Gastrocnemius medialis (tissue), 4 donors: ENCODE measurements at regions not wholly inside any gene's neighbourhood (a gene's known extent, or its start where the extent isn't known, plus 50 kb on each side); places are given as distances from the start of the nearest gene placed in this dataset.

Experiments used
- ATAC-seq, 2 donors: fragments of 150-250 bp; one replicate each; pipeline ENCODE4 v1.9.1; 2016
- DNase-seq, 2 donors: peaks; one replicate each; pipeline ENCODE4 v3.0.0-alpha.2; 2019
- H3K27ac ChIP-seq, 4 donors: fragments of 200-600 bp; sonication (generic); 1 replicate in 1 of 4; 2 replicates in 3 of 4; pipeline ENCODE4 v1.5.1; 2016 to 2018; ENCODE audit warnings: mild to moderate bottlenecking in 2 of 4, moderate library complexity in 1 of 4
- H3K27me3 ChIP-seq, 3 donors: fragments of 200-600 bp; sonication (generic) in 2 of 3; 1 replicate in 1 of 3; 2 replicates in 2 of 3; pipeline versions ENCODE4 v1.5.1 to v1.6.0; 2016 to 2019; ENCODE audit warnings: mild to moderate bottlenecking in 1 of 3, moderate library complexity in 1 of 3
- H3K36me3 ChIP-seq, 2 donors: fragments of 200-600 bp; sonication (generic) in 1 of 2; one replicate each; pipeline ENCODE4 v1.5.1; 2017 to 2018
- H3K4me1 ChIP-seq, 2 donors: fragments of 200-600 bp; sonication (generic) in 1 of 2; one replicate each; pipeline ENCODE4 v1.5.1; 2016 to 2017; ENCODE audit warnings: mild to moderate bottlenecking in 2 of 2
- H3K4me3 ChIP-seq, 4 donors: fragments of 200-600 bp; sonication (generic) in 3 of 4; 1 replicate in 1 of 4; 2 replicates in 3 of 4; pipeline ENCODE4 v1.5.1; 2016 to 2019; ENCODE audit warnings: mild to moderate bottlenecking in 2 of 4
- H3K9me3 ChIP-seq, 3 donors: fragments of 200-600 bp; sonication (generic) in 2 of 3; 1 replicate in 1 of 3; 2 replicates in 2 of 3; pipeline ENCODE4 v1.5.1; 2016 to 2019
- CTCF ChIP-seq, 5 experiments: fragments of 450-650 bp in 3 of 5; fragments of 200-600 bp in 2 of 5; sonication (generic) in 2 of 5; IDR thresholded peaks in 4 of 5; conservative IDR thresholded peaks in 1 of 5; 1 replicate in 4 of 5; 2 replicates in 1 of 5; pipeline ENCODE4 v1.5.1; 2016 to 2019; ENCODE audit warnings: antibody characterized with exemption in 5 of 5, mild to moderate bottlenecking in 3 of 5, moderate library complexity in 3 of 5
- POLR2A ChIP-seq, 2 donors: fragments of 450-650 bp; IDR thresholded peaks; one replicate each; pipeline ENCODE4 v1.6.1; 2017; ENCODE audit warnings: antibody characterized with exemption in 2 of 2, mild to moderate bottlenecking in 2 of 2, moderate library complexity in 2 of 2
- in situ Hi-C, 4 donors: fragments of 200-750 bp; cut with MboI; loops; one replicate each; pipeline versions ENCODE4 v1.15.0 to v1.8.0; 2017; ENCODE audit warnings: low sequenced_read_pairs in 4 of 4
- intact Hi-C: fragments of 100-400 bp; cut with DNase I; formaldehyde crosslinking; loops from one replicate; pipeline ENCODE4 v1.15.1; 2023; ENCODE audit warnings: low total_unique reads

DNA sequence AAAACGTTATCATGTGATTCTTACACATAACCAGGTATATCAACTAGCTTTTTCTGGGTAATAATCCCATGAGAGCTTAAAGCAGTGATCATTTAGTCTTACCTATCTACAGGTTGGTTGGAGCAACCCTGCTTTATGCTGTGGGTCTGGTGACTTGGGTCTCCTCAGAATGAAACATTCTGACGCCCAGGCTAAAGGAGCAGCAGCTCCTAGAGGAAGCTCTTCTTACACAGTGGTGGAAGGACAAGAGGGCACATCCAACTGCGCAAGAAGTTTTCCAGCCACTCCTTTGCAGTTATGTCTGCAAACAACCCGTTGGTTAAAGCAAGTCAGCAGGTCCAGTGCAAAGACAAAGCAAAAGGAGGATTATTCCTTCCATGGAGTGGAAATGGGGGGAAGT lies 377.5 kb downstream of the EDEM1 start:
- intact Hi-C loops (no loop called here), in situ Hi-C loops (no loop called here)
- no peaks in the 10 kb centered on the region for H3K9me3 ChIP-seq
- no peaks in the 10 kb centered on the region for H3K27me3 ChIP-seq
- H3K36me3 ChIP-seq = no peaks in the 10 kb centered on the region
- no peak overlapping the region for H3K27ac ChIP-seq
- DNase-seq (no peak), ATAC-seq (no peak)
- no peaks in the 10 kb centered on the region for H3K4me1 ChIP-seq
- H3K4me3 ChIP-seq = no peak overlapping the region
- TF ChIP-seq POLR2A (IDR thresholded peaks at IDR 0.05) (no peak), CTCF (IDR thresholded peaks at IDR 0.05 in 4 of 5, conservative IDR thresholded peaks at IDR 0.05 in 1 of 5) (no peak)

- Histone ChIP-seq H3K9me3 (no peaks in the 10 kb centered on the region), H3K27ac (no peak overlapping the region), H3K4me1 (no peaks in the 10 kb centered on the region), H3K36me3 (no peaks in the 10 kb centered on the region), H3K4me3 (no peak overlapping the region), H3K27me3 (no peaks in the 10 kb centered on the region)
- intact Hi-C loops (no loop called here), in situ Hi-C loops (no loop called here)
- TF ChIP-seq POLR2A (IDR thresholded peaks at IDR 0.05) (no peak), CTCF (IDR thresholded peaks at IDR 0.05 in 4 of 5, conservative IDR thresholded peaks at IDR 0.05 in 1 of 5) (no peak)
- DNase-seq = no peak
- ATAC-seq = no peak
These were observed 379.6 kb downstream of the EDEM1 start for GRCh38 chr3:5567113-5567512.

DNA sequence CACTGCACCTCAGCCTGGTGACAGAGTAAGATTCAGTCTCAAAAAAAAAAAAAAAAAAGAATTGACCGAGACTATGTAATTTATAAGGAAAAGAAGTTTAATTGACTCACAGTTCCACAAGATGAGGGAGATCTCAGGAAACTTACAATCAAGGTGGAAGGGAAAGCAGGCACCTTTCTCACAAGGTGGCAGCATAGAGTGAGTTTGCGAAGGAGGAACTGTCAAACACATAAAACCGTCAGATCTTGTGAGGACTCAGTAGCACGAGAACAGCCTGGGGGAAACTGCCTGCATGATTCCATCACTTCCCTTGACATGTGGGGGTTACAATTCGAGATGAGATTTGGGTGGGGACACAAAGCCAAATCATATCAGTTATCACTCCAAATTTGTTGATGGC lies 380.9 kb downstream of the EDEM1 start:
- Histone ChIP-seq H3K4me3 (no peak overlapping the region), H3K4me1 (no peaks in the 10 kb centered on the region), H3K36me3 (no peaks in the 10 kb centered on the region), H3K27me3 (no peaks in the 10 kb centered on the region), H3K9me3 (no peaks in the 10 kb centered on the region), H3K27ac (no peak overlapping the region)
- intact Hi-C loops = no loop called here
- ATAC-seq (no peak), DNase-seq (no peak)
- in situ Hi-C loops = no loop called here
- TF ChIP-seq CTCF (IDR thresholded peaks at IDR 0.05 in 4 of 5, conservative IDR thresholded peaks at IDR 0.05 in 1 of 5) (no peak), POLR2A (IDR thresholded peaks at IDR 0.05) (no peak)

DNA sequence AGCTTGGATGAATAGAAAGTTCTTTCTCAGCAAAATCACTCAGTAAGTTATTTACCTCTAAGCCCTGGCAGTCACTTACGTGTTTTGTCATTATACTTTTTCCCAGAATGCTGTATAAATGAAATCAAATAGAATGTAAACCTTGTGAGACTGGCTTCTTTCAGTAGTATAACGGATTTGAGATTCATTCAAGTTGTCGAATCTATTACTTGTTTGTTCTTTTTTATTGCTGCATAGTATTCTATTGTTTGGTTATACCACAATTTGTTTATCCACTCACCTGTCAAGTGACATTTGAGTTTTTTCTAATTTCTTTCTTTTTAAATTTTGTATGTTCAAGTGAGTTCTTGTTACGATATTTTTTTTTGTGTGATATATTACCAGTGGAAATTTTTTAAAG lies 381.6 kb downstream of the EDEM1 start:
- H3K27me3 ChIP-seq = no peaks in the 10 kb centered on the region
- H3K4me3 ChIP-seq = no peak overlapping the region
- H3K36me3 ChIP-seq = no peaks in the 10 kb centered on the region
- DNase-seq (no peak), ATAC-seq (no peak)
- intact Hi-C loops (no loop called here), in situ Hi-C loops (no loop called here)
- no peaks in the 10 kb centered on the region for H3K9me3 ChIP-seq
- H3K4me1 ChIP-seq = no peaks in the 10 kb centered on the region
- H3K27ac ChIP-seq = no peak overlapping the region
- TF ChIP-seq POLR2A (IDR thresholded peaks at IDR 0.05) (no peak), CTCF (IDR thresholded peaks at IDR 0.05 in 4 of 5, conservative IDR thresholded peaks at IDR 0.05 in 1 of 5) (no peak)

- Histone ChIP-seq H3K27me3 (no peaks in the 10 kb centered on the region), H3K27ac (no peak overlapping the region), H3K36me3 (no peaks in the 10 kb centered on the region), H3K4me3 (no peak overlapping the region), H3K9me3 (no peaks in the 10 kb centered on the region), H3K4me1 (no peaks in the 10 kb centered on the region)
- TF ChIP-seq POLR2A (IDR thresholded peaks at IDR 0.05) (no peak), CTCF (IDR thresholded peaks at IDR 0.05 in 4 of 5, conservative IDR thresholded peaks at IDR 0.05 in 1 of 5) (no peak)
- intact Hi-C loops = no loop called here
- DNase-seq (no peak), ATAC-seq (no peak)
- in situ Hi-C loops = no loop called here
These were observed 384.7 kb downstream of the EDEM1 start for GRCh38 chr3:5572168-5572567.
